Liver (tissue), 7 donors: ENCODE measurements at regions not wholly inside any gene's neighbourhood (a gene's known extent, or its start where the extent isn't known, plus 50 kb on each side); places are given as distances from the start of the nearest gene placed in this dataset.

Source experiments
- DNase-seq: peaks from one replicate; pipeline ENCODE4 v3.0.0-alpha.2; 2017; ENCODE audit warnings: low spot score
- H3K27ac ChIP-seq, 2 donors: one replicate each; pipeline ENCODE4 v1.7.0; 2013; ENCODE audit warnings: inconsistent platforms in 2 of 2, low read length in 2 of 2, control low read depth in 1 of 2, low read depth in 1 of 2, mild to moderate bottlenecking in 1 of 2
- H3K27me3 ChIP-seq, 4 donors: one replicate each; pipeline versions ENCODE4 v1.6.1 to v1.7.0; 2013; ENCODE audit warnings: low read length in 3 of 4, inconsistent platforms in 1 of 4, mild to moderate bottlenecking in 1 of 4, moderate library complexity in 1 of 4; ENCODE audit not compliant: control insufficient read depth in 4 of 4, insufficient read depth in 4 of 4
- H3K36me3 ChIP-seq, 4 donors: one replicate each; pipeline versions ENCODE4 v1.6.1 to v1.7.0; 2013; ENCODE audit warnings: low read length in 3 of 4, mild to moderate bottlenecking in 3 of 4, low read depth in 1 of 4, moderate library complexity in 1 of 4; ENCODE audit not compliant: control insufficient read depth in 4 of 4, insufficient read depth in 3 of 4
- H3K4me1 ChIP-seq, 4 donors: one replicate each; pipeline versions ENCODE4 v1.6.1 to v1.7.0; 2013; ENCODE audit warnings: low read length in 3 of 4, mild to moderate bottlenecking in 3 of 4, moderate library complexity in 1 of 4; ENCODE audit not compliant: control insufficient read depth in 4 of 4, insufficient read depth in 4 of 4
- H3K4me3 ChIP-seq, 3 donors: one replicate each; pipeline versions ENCODE4 v1.6.1 to v1.7.0; 2013; ENCODE audit warnings: low read length in 3 of 3, control low read depth in 1 of 3, low read depth in 1 of 3, mild to moderate bottlenecking in 1 of 3
- H3K9ac ChIP-seq, 2 donors: one replicate each; pipeline ENCODE4 v1.7.0; 2013; ENCODE audit warnings: low read length in 2 of 2, mild to moderate bottlenecking in 2 of 2, moderate library complexity in 2 of 2, control low read depth in 1 of 2, low read depth in 1 of 2
- H3K9me3 ChIP-seq, 4 donors: one replicate each; pipeline versions ENCODE4 v1.6.1 to v1.7.0; 2013; ENCODE audit warnings: low read length in 3 of 4; ENCODE audit not compliant: control insufficient read depth in 4 of 4
- EGR1 ChIP-seq, 2 donors: IDR thresholded peaks; 2 replicates each; pipeline ENCODE4 v1.6.1; 2016 to 2018; ENCODE audit warnings: antibody characterized with exemption in 2 of 2, low read depth in 2 of 2
- FOXA2 ChIP-seq: IDR thresholded peaks from 2 replicates; pipeline ENCODE4 v1.6.1; 2016; ENCODE audit warnings: antibody characterized with exemption
- HNF4A ChIP-seq, 2 donors: conservative IDR thresholded peaks; 2 replicates each; pipeline ENCODE4 v1.6.1; 2016; ENCODE audit warnings: antibody characterized with exemption in 2 of 2, mild to moderate bottlenecking in 2 of 2
- HNF4G ChIP-seq: IDR thresholded peaks from 2 replicates; pipeline ENCODE4 v1.6.1; 2016; ENCODE audit warnings: antibody characterized with exemption
- NR2F2 ChIP-seq: IDR thresholded peaks from 2 replicates; pipeline ENCODE4 v1.6.1; 2016; ENCODE audit warnings: antibody characterized with exemption
- TAF1 ChIP-seq: conservative IDR thresholded peaks from 2 replicates; pipeline ENCODE4 v1.6.1; 2016; ENCODE audit warnings: antibody characterized with exemption, mild to moderate bottlenecking
- ZBTB33 ChIP-seq: IDR thresholded peaks from 2 replicates; pipeline ENCODE4 v1.6.1; 2016; ENCODE audit warnings: antibody characterized with exemption
- WGBS: extraction: QIAGEN DNeasy Blood & Tissue Kit; methylation state at CpG from one replicate; pipeline ENCODE4 v1.1.7; 2013; 5-methylcytosine and 5-hydroxymethylcytosine counted together
- donor health status: healthy.
- donor health status: healthy.
- donor health status: healthy.
- donor health status: healthy.

- no peak for TF ChIP-seq FOXA2
Observed at GRCh38 chr22:49158741-49159564, 668.7 kb downstream of the BRD1 start (continued).

GRCh38 chr22:49157529-49158339, 669.9 kb downstream of the BRD1 start:
- no peak for DNase-seq

GRCh38 chr22:49156662-49157285, 670.9 kb downstream of the BRD1 start:
- Histone ChIP-seq H3K4me1 (no peaks in the 10 kb centered on the region), H3K9ac (no peak overlapping the region), H3K27ac (no peak overlapping the region), H3K27me3 (no peaks in the 10 kb centered on the region), H3K4me3 (no peak overlapping the region), H3K9me3 (no peaks in the 10 kb centered on the region), H3K36me3 (no peaks in the 10 kb centered on the region)
- 59% methylated on average over 17 of the region's 17 CpGs for WGBS
- TF ChIP-seq HNF4A (conservative IDR thresholded peaks at IDR 0.05) (no peak), TAF1 (no peak), FOXA2 (no peak), HNF4G (no peak), ZBTB33 (no peak), EGR1 (IDR thresholded peaks at IDR 0.05; ENCODE audit: low read depth in 2 of 2) (no peak)
- DNase-seq = no peak

More at GRCh38 chr22:49157529-49158339, 669.9 kb downstream of the BRD1 start:
- Histone ChIP-seq H3K9me3 (no peaks in the 10 kb centered on the region), H3K4me1 (no peaks in the 10 kb centered on the region), H3K27ac (no peak overlapping the region), H3K27me3 (no peaks in the 10 kb centered on the region), H3K36me3 (no peaks in the 10 kb centered on the region), H3K4me3 (no peak overlapping the region), H3K9ac (no peak overlapping the region)
- TF ChIP-seq HNF4G = no peak
- WGBS = 90% methylated on average over 20 of the region's 20 CpGs

DNA sequence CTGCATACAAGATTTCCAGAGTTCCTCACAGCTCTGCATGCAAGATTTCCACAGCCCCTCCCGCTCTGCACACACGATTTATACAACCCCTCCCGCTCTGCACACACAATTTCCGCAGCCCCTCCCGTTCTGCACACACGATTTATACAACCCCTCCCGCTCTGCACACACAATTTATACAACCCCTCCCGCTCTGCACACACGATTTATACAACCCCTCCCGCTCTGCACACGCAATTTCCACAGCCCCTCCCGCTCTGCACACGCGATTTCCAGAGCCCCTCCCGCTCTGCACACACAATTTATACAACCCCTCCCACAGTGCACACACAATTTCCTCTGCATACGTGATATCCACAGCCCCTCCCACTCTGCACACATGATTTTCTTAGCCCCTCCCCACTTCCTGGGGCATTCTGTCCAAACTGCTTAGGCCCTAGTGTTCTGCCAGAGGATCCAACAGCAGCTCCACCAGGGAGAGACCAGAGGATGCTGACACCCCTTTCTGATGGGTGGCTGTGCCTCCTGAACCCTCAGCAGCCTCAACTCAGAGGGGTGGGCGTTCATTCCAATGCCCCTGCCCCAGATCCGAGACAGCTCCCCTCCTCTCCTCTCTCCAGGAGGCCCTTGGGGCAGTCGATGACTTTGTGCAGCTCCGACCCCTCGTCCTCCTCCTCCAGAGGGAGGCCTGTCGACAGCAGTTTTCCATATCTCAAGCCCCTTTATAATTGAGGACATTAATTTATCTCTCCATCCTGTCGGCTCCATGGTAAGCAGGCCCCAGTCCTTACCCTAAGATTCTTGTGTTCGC, 671.7 kb downstream of the BRD1 start:
- no peak overlapping the region for H3K27ac ChIP-seq
- H3K4me3 ChIP-seq = no peak overlapping the region
- H3K27me3 ChIP-seq = no peaks in the 10 kb centered on the region
- H3K9me3 ChIP-seq = no peaks in the 10 kb centered on the region
- no peak overlapping the region for H3K9ac ChIP-seq
- no peaks in the 10 kb centered on the region for H3K36me3 ChIP-seq
- no peak for TF ChIP-seq NR2F2
- 68% methylated on average over 24 of the region's 24 CpGs for WGBS
- no peak for DNase-seq
- H3K4me1 ChIP-seq = no peaks in the 10 kb centered on the region
